ENCODE measurements at regions not wholly inside any gene's neighbourhood (a gene's known extent, or its start where the extent isn't known, plus 50 kb on each side); places are given as distances from the start of the nearest gene placed in this dataset.

- TF ChIP-seq, protein P1, sequence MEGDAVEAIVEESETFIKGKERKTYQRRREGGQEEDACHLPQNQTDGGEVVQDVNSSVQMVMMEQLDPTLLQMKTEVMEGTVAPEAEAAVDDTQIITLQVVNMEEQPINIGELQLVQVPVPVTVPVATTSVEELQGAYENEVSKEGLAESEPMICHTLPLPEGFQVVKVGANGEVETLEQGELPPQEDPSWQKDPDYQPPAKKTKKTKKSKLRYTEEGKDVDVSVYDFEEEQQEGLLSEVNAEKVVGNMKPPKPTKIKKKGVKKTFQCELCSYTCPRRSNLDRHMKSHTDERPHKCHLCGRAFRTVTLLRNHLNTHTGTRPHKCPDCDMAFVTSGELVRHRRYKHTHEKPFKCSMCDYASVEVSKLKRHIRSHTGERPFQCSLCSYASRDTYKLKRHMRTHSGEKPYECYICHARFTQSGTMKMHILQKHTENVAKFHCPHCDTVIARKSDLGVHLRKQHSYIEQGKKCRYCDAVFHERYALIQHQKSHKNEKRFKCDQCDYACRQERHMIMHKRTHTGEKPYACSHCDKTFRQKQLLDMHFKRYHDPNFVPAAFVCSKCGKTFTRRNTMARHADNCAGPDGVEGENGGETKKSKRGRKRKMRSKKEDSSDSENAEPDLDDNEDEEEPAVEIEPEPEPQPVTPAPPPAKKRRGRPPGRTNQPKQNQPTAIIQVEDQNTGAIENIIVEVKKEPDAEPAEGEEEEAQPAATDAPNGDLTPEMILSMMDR (IDR thresholded peaks at IDR 0.05), result no peak
- TF ChIP-seq POLR2A (IDR thresholded peaks at IDR 0.05), result no peak
Measured at GRCh38 chr2:49686897-49687442, 532.7 kb upstream of the FSHR start.
